A549 (cell line): ENCODE measurements at regions not wholly inside any gene's neighbourhood (a gene's known extent, or its start where the extent isn't known, plus 50 kb on each side); places are given as distances from the start of the nearest gene placed in this dataset.

Experiments
- ATAC-seq, 2 experiments: fragments of 200-7000 bp in 1 of 2; fragments of >200 bp in 1 of 2; cut with Nextera tagmentation in 1 of 2; cut with Tn5 transposase in 1 of 2; 3 replicates each; pipeline versions ENCODE4 v1.8.0 to v1.9.1; 2018 to 2020; ENCODE audit warnings: mild to moderate bottlenecking in 1 of 2, moderate library complexity in 1 of 2
- CTCF ChIA-PET: fragments of 300-600 bp; sonication (Branson Sonifier 250); formaldehyde crosslinking; extraction: SDS; loops from one replicate; lab custom pipeline; 2021; ENCODE audit warnings: antibody characterized with exemption, inconsistent platforms; lab: Yijun Ruan, JAX
- POLR2A ChIA-PET: fragments of 350-600 bp; formaldehyde crosslinking; extraction: SDS; loops from one replicate; lab custom pipeline; 2021; ENCODE audit warnings: antibody characterized with exemption, inconsistent platforms; lab: Yijun Ruan, JAX
- DNase-seq, 2 experiments: peaks; one replicate each; pipeline versions ENCODE4 v3.0.0 to v3.0.0-alpha.2; 2011 to 2016; ENCODE audit warnings: low read depth in 1 of 2, low spot score in 1 of 2
- FAIRE-seq: peaks from 2 replicates; lab custom pipeline; 2011; peaks lifted over from hg19 to GRCh38; lab: Jason Lieb, UNC
- H3K27ac ChIP-seq, 2 experiments: fragments of >200 bp; sonication (Bioruptor Twin); formaldehyde crosslinking; 3 replicates each; pipeline ENCODE4 v1.5.1; 2016 to 2017
- H3K4me1 ChIP-seq: fragments of >200 bp; sonication (Bioruptor Twin); formaldehyde crosslinking; 3 replicates; pipeline ENCODE4 v1.6.1; 2016
- H3K4me2 ChIP-seq: fragments of >200 bp; sonication (Bioruptor Twin); formaldehyde crosslinking; 3 replicates; pipeline ENCODE4 v1.6.1; 2016
- H3K4me3 ChIP-seq: fragments of >200 bp; sonication (Bioruptor Twin); formaldehyde crosslinking; 3 replicates; pipeline ENCODE4 v1.5.1; 2016
- H3K9me3 ChIP-seq: fragments of >200 bp; sonication (Bioruptor Twin); formaldehyde crosslinking; 3 replicates; pipeline ENCODE4 v1.6.1; 2016
- BHLHE40 ChIP-seq: IDR thresholded peaks from 2 replicates; pipeline ENCODE4 v1.6.1; 2012; ENCODE audit warnings: low read depth, low read length, inconsistent platforms
- CBX2 ChIP-seq: fragments of 200-600 bp; sonication (generic); IDR thresholded peaks from 2 replicates; pipeline ENCODE4 v1.6.1; 2016; ENCODE audit warnings: low read depth, mild to moderate bottlenecking, borderline replicate concordance
- CHD4 ChIP-seq: fragments of 200-600 bp; sonication (generic); IDR thresholded peaks from 2 replicates; pipeline ENCODE4 v1.6.1; 2016; ENCODE audit warnings: antibody characterized with exemption, mild to moderate bottlenecking, borderline replicate concordance
- E2F6 ChIP-seq: IDR thresholded peaks from 2 replicates; pipeline ENCODE4 v1.6.1; 2012; ENCODE audit warnings: low read depth, borderline replicate concordance
- EHMT2 ChIP-seq: fragments of 200-600 bp; sonication (generic); IDR thresholded peaks from 2 replicates; pipeline ENCODE4 v1.6.1; 2016; ENCODE audit warnings: antibody characterized with exemption, low read depth, mild to moderate bottlenecking, moderate library complexity
- EP300 ChIP-seq, 2 experiments: fragments of >200 bp; sonication (Bioruptor Twin); formaldehyde crosslinking; IDR thresholded peaks; 2 replicates in 1 of 2; 3 replicates in 1 of 2; pipeline ENCODE4 v1.6.1; 2016 to 2017
- FOSB ChIP-seq: fragments of 250-450 bp; sonication (Bioruptor Pico); IDR thresholded peaks from 2 replicates; pipeline ENCODE4 v1.5.0; 2020; ENCODE audit warnings: mild to moderate bottlenecking, moderate library complexity
- FOXS1 ChIP-seq: fragments of 250-450 bp; sonication (Bioruptor Pico); IDR thresholded peaks from 2 replicates; pipeline ENCODE4 v1.5.0; 2020; ENCODE audit warnings: mild to moderate bottlenecking, moderate library complexity
- GATA3 ChIP-seq: IDR thresholded peaks from 2 replicates; pipeline ENCODE4 v1.6.1; 2012; ENCODE audit warnings: borderline replicate concordance
- HDAC2 ChIP-seq: fragments of 200-600 bp; sonication (generic); IDR thresholded peaks from 2 replicates; pipeline ENCODE4 v1.6.1; 2016
- HOXA7 ChIP-seq: fragments of 250-450 bp; sonication (Bioruptor Pico); IDR thresholded peaks from 2 replicates; pipeline ENCODE4 v1.5.0; 2020; ENCODE audit warnings: mild to moderate bottlenecking, moderate library complexity
- HOXB5 ChIP-seq: fragments of 250-450 bp; sonication (Bioruptor Pico); IDR thresholded peaks from 2 replicates; pipeline ENCODE4 v1.5.0; 2020; ENCODE audit warnings: mild to moderate bottlenecking, moderate library complexity
- MAFK ChIP-seq: fragments of 450-650 bp; IDR thresholded peaks from 2 replicates; pipeline ENCODE4 v1.6.1; 2014; ENCODE audit not compliant: partially characterized antibody
- MAZ ChIP-seq: fragments of 150-350 bp; IDR thresholded peaks from 2 replicates; pipeline ENCODE4 v1.6.1; 2014; ENCODE audit warnings: antibody characterized with exemption, low read depth, low read length, borderline replicate concordance
- RCOR1 ChIP-seq: fragments of 150-350 bp; IDR thresholded peaks from 2 replicates; pipeline ENCODE4 v1.6.1; 2014; ENCODE audit warnings: antibody characterized with exemption, low read length, low read depth
- REST ChIP-seq: fragments of 200-600 bp; sonication (generic); IDR thresholded peaks from 2 replicates; pipeline ENCODE4 v1.6.1; 2016; ENCODE audit warnings: antibody characterized with exemption, mild to moderate bottlenecking, moderate library complexity
- SMC3 ChIP-seq: fragments of >200 bp; sonication (Bioruptor Twin); formaldehyde crosslinking; IDR thresholded peaks from 3 replicates; pipeline ENCODE4 v1.6.1; 2018; ENCODE audit warnings: inconsistent platforms
- SREBF2 ChIP-seq: fragments of 450-650 bp; IDR thresholded peaks from 2 replicates; pipeline ENCODE4 v1.6.1; 2014; ENCODE audit warnings: mild to moderate bottlenecking, moderate library complexity
- ZC3H11A ChIP-seq: fragments of 450-650 bp; IDR thresholded peaks from 2 replicates; pipeline ENCODE4 v1.6.1; 2014; ENCODE audit warnings: antibody characterized with exemption, mild to moderate bottlenecking
- ZNF302 ChIP-seq: fragments of 250-450 bp; sonication (Bioruptor Pico); IDR thresholded peaks from 2 replicates; pipeline ENCODE4 v1.9.0; 2021; ENCODE audit warnings: inconsistent platforms, mild to moderate bottlenecking, moderate library complexity
- ZSCAN20 ChIP-seq: fragments of 250-450 bp; sonication (Bioruptor Pico); IDR thresholded peaks from 2 replicates; pipeline ENCODE4 v1.8.0; 2022; ENCODE audit warnings: mild to moderate bottlenecking, moderate library complexity
- WGBS: methylation state at CpG from one replicate; pipeline ENCODE4 v1.1.6; 2017; ENCODE audit errors: missing lambda C conversion rate; 5-methylcytosine and 5-hydroxymethylcytosine counted together
- TF ChIP-seq, protein P1 (sequence below): fragments of 450-650 bp; IDR thresholded peaks from 2 replicates; pipeline ENCODE4 v1.6.1; 2014; ENCODE audit warnings: antibody characterized with exemption
- TF ChIP-seq, protein P2 (sequence below): fragments of 250-450 bp; sonication (Bioruptor Pico); IDR thresholded peaks from 2 replicates; pipeline ENCODE4 v1.5.0; 2020; ENCODE audit warnings: low read depth, mild to moderate bottlenecking, moderate library complexity
- TF ChIP-seq, protein P3 (sequence below): fragments of 150-350 bp; IDR thresholded peaks from 2 replicates; pipeline ENCODE4 v1.6.1; 2014; ENCODE audit warnings: low read depth, mild to moderate bottlenecking, low read length

GRCh38 chr13:106699311-106699710 lies 131.4 kb upstream of the ARGLU1 start:
- ChIA-PET CTCF (no interaction called here), POLR2A (no interaction called here)
- no peaks in the 10 kb centered on the region for H3K4me1 ChIP-seq
- TF ChIP-seq ZC3H11A, result no peak
- no peak for TF ChIP-seq ZNF302 (CRISPR knock-in tag)
- TF ChIP-seq HDAC2, result no peak
- no peak for TF ChIP-seq CBX2
- TF ChIP-seq SREBF2, result no peak
- TF ChIP-seq FOXS1 (CRISPR knock-in tag), result no peak
- no peak for TF ChIP-seq EP300 (IDR thresholded peaks at IDR 0.05)
- TF ChIP-seq REST, result no peak
- no peak for TF ChIP-seq EHMT2
- no peak for TF ChIP-seq HOXA7
- no peak for TF ChIP-seq BHLHE40
- no peak for TF ChIP-seq CHD4
- TF ChIP-seq GATA3, result no peak
- TF ChIP-seq MAZ, result no peak
- no peak for TF ChIP-seq RCOR1
- TF ChIP-seq, protein P1, sequence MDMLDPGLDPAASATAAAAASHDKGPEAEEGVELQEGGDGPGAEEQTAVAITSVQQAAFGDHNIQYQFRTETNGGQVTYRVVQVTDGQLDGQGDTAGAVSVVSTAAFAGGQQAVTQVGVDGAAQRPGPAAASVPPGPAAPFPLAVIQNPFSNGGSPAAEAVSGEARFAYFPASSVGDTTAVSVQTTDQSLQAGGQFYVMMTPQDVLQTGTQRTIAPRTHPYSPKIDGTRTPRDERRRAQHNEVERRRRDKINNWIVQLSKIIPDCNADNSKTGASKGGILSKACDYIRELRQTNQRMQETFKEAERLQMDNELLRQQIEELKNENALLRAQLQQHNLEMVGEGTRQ, result no peak
- DNase-seq, result no peak
- no peak overlapping the region for H3K4me3 ChIP-seq
- no peak for ATAC-seq
- FAIRE-seq, result no peak
- no peak overlapping the region for H3K4me2 ChIP-seq
- 24% methylated on average over 5 of the region's 5 CpGs for WGBS
- H3K9me3 ChIP-seq, result no peaks in the 10 kb centered on the region
- no peak overlapping the region for H3K27ac ChIP-seq

DNA sequence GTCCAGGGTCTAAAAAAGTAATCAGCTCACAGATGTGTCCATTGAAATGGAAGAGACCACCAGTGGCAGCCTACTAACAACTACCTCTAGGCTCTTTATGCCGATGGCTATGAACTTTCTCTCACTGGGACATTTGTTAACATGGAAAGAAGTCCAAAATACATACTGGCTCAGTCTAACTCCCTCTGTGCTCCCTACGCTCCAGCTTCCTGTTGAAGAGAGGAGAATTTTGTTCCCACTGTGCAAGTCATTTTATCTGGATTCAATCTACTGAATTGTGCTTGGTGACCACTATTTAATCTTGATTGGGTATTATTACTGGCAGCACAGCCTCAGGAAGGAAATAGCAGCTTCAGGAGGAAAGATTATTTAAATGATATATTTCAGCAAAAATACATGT lies 128.8 kb upstream of the ARGLU1 start:
- POLR2A ChIA-PET, result no interaction called here
- no peaks in the 10 kb centered on the region for H3K9me3 ChIP-seq
- ATAC-seq (no peak), FAIRE-seq (no peak), DNase-seq (no peak)
- H3K4me2 ChIP-seq, result no peak overlapping the region
- 17% methylated on average over 2 of the region's 2 CpGs for WGBS
- CTCF ChIA-PET, result no interaction called here
- TF ChIP-seq CHD4, result no peak
- no peak overlapping the region for H3K27ac ChIP-seq
- no peak overlapping the region for H3K4me3 ChIP-seq
- no peaks in the 10 kb centered on the region for H3K4me1 ChIP-seq

GRCh38 chr13:106696140-106696539 lies 128.2 kb upstream of the ARGLU1 start:
- no peak overlapping the region for H3K4me3 ChIP-seq
- no peaks in the 10 kb centered on the region for H3K4me1 ChIP-seq
- WGBS, result 88% methylated on average over 3 of the region's 3 CpGs
- TF ChIP-seq SREBF2 (no peak), ZSCAN20 (CRISPR knock-in tag) (no peak), MAZ (no peak), MAFK (no peak), HOXB5 (CRISPR knock-in tag) (no peak), EHMT2 (no peak), E2F6 (no peak), SMC3 (no peak), FOSB (CRISPR knock-in tag) (no peak), REST (no peak)
- TF ChIP-seq, protein P2, sequence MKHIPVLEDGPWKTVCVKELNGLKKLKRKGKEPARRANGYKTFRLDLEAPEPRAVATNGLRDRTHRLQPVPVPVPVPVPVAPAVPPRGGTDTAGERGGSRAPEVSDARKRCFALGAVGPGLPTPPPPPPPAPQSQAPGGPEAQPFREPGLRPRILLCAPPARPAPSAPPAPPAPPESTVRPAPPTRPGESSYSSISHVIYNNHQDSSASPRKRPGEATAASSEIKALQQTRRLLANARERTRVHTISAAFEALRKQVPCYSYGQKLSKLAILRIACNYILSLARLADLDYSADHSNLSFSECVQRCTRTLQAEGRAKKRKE (CRISPR knock-in tag), result no peak
- TF ChIP-seq, protein P3, sequence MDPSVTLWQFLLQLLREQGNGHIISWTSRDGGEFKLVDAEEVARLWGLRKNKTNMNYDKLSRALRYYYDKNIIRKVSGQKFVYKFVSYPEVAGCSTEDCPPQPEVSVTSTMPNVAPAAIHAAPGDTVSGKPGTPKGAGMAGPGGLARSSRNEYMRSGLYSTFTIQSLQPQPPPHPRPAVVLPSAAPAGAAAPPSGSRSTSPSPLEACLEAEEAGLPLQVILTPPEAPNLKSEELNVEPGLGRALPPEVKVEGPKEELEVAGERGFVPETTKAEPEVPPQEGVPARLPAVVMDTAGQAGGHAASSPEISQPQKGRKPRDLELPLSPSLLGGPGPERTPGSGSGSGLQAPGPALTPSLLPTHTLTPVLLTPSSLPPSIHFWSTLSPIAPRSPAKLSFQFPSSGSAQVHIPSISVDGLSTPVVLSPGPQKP, result no peak
- POLR2A ChIA-PET, result no interaction called here
- DNase-seq, result no peak
- no peaks in the 10 kb centered on the region for H3K9me3 ChIP-seq
- no peak overlapping the region for H3K27ac ChIP-seq
- no peak for FAIRE-seq
- H3K4me2 ChIP-seq, result no peak overlapping the region
- no peak for ATAC-seq
- CTCF ChIA-PET, result no interaction called here
